HUES48 (cell line): ENCODE measurements at regions not wholly inside any gene's neighbourhood (a gene's known extent, or its start where the extent isn't known, plus 50 kb on each side); places are given as distances from the start of the nearest gene placed in this dataset.
"Not testable (repeated sequence)": the region's sequence is repeated elsewhere in the genome, so short reads cannot be mapped to it uniquely, and the experiment has no call there.

Experiments
- H3K27ac ChIP-seq: one replicate; pipeline ENCODE4 v1.7.0; 2013; ENCODE audit warnings: low read depth, low read length, inconsistent platforms
- H3K27me3 ChIP-seq: 2 replicates; pipeline ENCODE4 v1.6.1; 2013; ENCODE audit warnings: mild to moderate bottlenecking, low read length; ENCODE audit not compliant: control insufficient read depth, insufficient read depth
- H3K36me3 ChIP-seq: 2 replicates; pipeline ENCODE4 v1.6.1; 2013; ENCODE audit warnings: low read length; ENCODE audit not compliant: control insufficient read depth, insufficient read depth
- H3K4me1 ChIP-seq: 2 replicates; pipeline ENCODE4 v1.6.1; 2013; ENCODE audit warnings: mild to moderate bottlenecking, low read length; ENCODE audit not compliant: control insufficient read depth, insufficient read depth
- H3K4me3 ChIP-seq: 2 replicates; pipeline ENCODE4 v1.5.1; 2013; ENCODE audit warnings: mild to moderate bottlenecking, low read depth, low read length
- H3K9ac ChIP-seq: 2 replicates; pipeline ENCODE4 v1.6.1; 2013; ENCODE audit warnings: mild to moderate bottlenecking, low read depth, low read length, moderate library complexity
- H3K9me3 ChIP-seq: 2 replicates; pipeline ENCODE4 v1.6.1; 2013; ENCODE audit warnings: low read length; ENCODE audit not compliant: control insufficient read depth, insufficient read depth

- no peak overlapping the region for H3K4me3 ChIP-seq
- H3K4me1 ChIP-seq, result no peaks in the 10 kb centered on the region
- no peak overlapping the region for H3K27ac ChIP-seq
- no peaks in the 10 kb centered on the region for H3K36me3 ChIP-seq
- H3K27me3 ChIP-seq, result no peaks in the 10 kb centered on the region
- no peaks in the 10 kb centered on the region for H3K9me3 ChIP-seq
- no peak overlapping the region for H3K9ac ChIP-seq
Measured at GRCh38 chr3:7982126-7982525, 519.5 kb upstream of the LMCD1 start.

GRCh38 chr3:7999384-7999783, 502.2 kb upstream of the LMCD1 start:
- H3K27me3 ChIP-seq, result no peaks in the 10 kb centered on the region
- no peak overlapping the region for H3K4me3 ChIP-seq
- no peaks in the 10 kb centered on the region for H3K9me3 ChIP-seq
- H3K36me3 ChIP-seq, result no peaks in the 10 kb centered on the region
- H3K4me1 ChIP-seq, result peaks cover 4% of the 10 kb centered on the region; the same call in 1 of the 2 replicates
- no peak overlapping the region for H3K9ac ChIP-seq
- no peak overlapping the region for H3K27ac ChIP-seq

GRCh38 chr3:8001307-8001706, 500.3 kb upstream of the LMCD1 start:
- no peak overlapping the region for H3K27ac ChIP-seq
- no peaks in the 10 kb centered on the region for H3K36me3 ChIP-seq
- no peaks in the 10 kb centered on the region for H3K27me3 ChIP-seq
- H3K9me3 ChIP-seq, result no peaks in the 10 kb centered on the region
- no peak overlapping the region for H3K4me3 ChIP-seq
- H3K9ac ChIP-seq, result no peak overlapping the region
- peaks cover 4% of the 10 kb centered on the region; the same call in 1 of the 2 replicates for H3K4me1 ChIP-seq

- Histone ChIP-seq H3K27ac (no peak overlapping the region), H3K4me1 (peaks cover 4% of the 10 kb centered on the region; the same call in 1 of the 2 replicates), H3K27me3 (no peaks in the 10 kb centered on the region), H3K9me3 (no peaks in the 10 kb centered on the region), H3K36me3 (no peaks in the 10 kb centered on the region), H3K4me3 (no peak overlapping the region), H3K9ac (no peak overlapping the region)
Measured at GRCh38 chr3:8001712-8002111, 499.9 kb upstream of the LMCD1 start.

GRCh38 chr3:8011902-8012301, 489.7 kb upstream of the LMCD1 start:
- no peak overlapping the region for H3K9ac ChIP-seq
- H3K27me3 ChIP-seq, result no peaks in the 10 kb centered on the region
- no peak overlapping the region for H3K27ac ChIP-seq
- no peaks in the 10 kb centered on the region for H3K4me1 ChIP-seq
- H3K4me3 ChIP-seq, result no peak overlapping the region
- peaks cover 6% of the 10 kb centered on the region; the same call in 1 of the 2 replicates for H3K9me3 ChIP-seq
- H3K36me3 ChIP-seq, result no peaks in the 10 kb centered on the region

- Histone ChIP-seq H3K27ac (no peak overlapping the region), H3K9me3 (peaks cover 28% of the 10 kb centered on the region), H3K9ac (no peak overlapping the region), H3K4me1 (no peaks in the 10 kb centered on the region), H3K36me3 (no peaks in the 10 kb centered on the region), H3K4me3 (no peak overlapping the region), H3K27me3 (no peaks in the 10 kb centered on the region)
Measured at GRCh38 chr3:8020047-8020841, 481.4 kb upstream of the LMCD1 start.

GRCh38 chr3:8027954-8028353, 473.7 kb upstream of the LMCD1 start:
- no peaks in the 10 kb centered on the region for H3K27me3 ChIP-seq
- H3K4me3 ChIP-seq, result no peak overlapping the region
- no peak overlapping the region for H3K27ac ChIP-seq
- no peaks in the 10 kb centered on the region for H3K36me3 ChIP-seq
- peaks cover 6% of the 10 kb centered on the region; the same call in 1 of the 2 replicates for H3K9me3 ChIP-seq
- no peaks in the 10 kb centered on the region for H3K4me1 ChIP-seq
- H3K9ac ChIP-seq, result no peak overlapping the region

- Histone ChIP-seq H3K4me1 (0 out of 2 replicates have a peak, but pooled peaks cover 3% of the 10 kb centered on the region), H3K9me3 (no peaks in the 10 kb centered on the region), H3K36me3 (no peaks in the 10 kb centered on the region), H3K9ac (no peak overlapping the region), H3K27ac (no peak overlapping the region), H3K27me3 (no peaks in the 10 kb centered on the region), H3K4me3 (no peak overlapping the region)
Measured at GRCh38 chr3:8050283-8050682, 451.3 kb upstream of the LMCD1 start.

GRCh38 chr3:8052659-8053058, 449.0 kb upstream of the LMCD1 start:
- H3K4me3 ChIP-seq, result no peak overlapping the region
- H3K27ac ChIP-seq, result no peak overlapping the region
- no peaks in the 10 kb centered on the region for H3K27me3 ChIP-seq
- 0 out of 2 replicates have a peak, but pooled peaks cover 3% of the 10 kb centered on the region for H3K4me1 ChIP-seq
- H3K9me3 ChIP-seq, result no peaks in the 10 kb centered on the region
- H3K36me3 ChIP-seq, result no peaks in the 10 kb centered on the region
- no peak overlapping the region for H3K9ac ChIP-seq

- H3K4me3 ChIP-seq, H3K27ac ChIP-seq, H3K4me1 ChIP-seq, H3K36me3 ChIP-seq, H3K27me3 ChIP-seq, H3K9me3 ChIP-seq, H3K9ac ChIP-seq: not testable (repeated sequence)
Measured at GRCh38 chr3:8068135-8068534, 433.5 kb upstream of the LMCD1 start.

GRCh38 chr3:8069471-8069870, 432.2 kb upstream of the LMCD1 start:
- Histone ChIP-seq H3K27ac (no peak overlapping the region), H3K9me3 (no peaks in the 10 kb centered on the region), H3K36me3 (no peaks in the 10 kb centered on the region), H3K4me3 (no peak overlapping the region), H3K4me1 (no peaks in the 10 kb centered on the region), H3K27me3 (no peaks in the 10 kb centered on the region), H3K9ac (no peak overlapping the region)
